ENCODE measurements at regions not wholly inside any gene's neighbourhood (a gene's known extent, or its start where the extent isn't known, plus 50 kb on each side); places are given as distances from the start of the nearest gene placed in this dataset.
"Not testable (repeated sequence)": the region's sequence is repeated elsewhere in the genome, so short reads cannot be mapped to it uniquely, and the experiment has no call there.

DNA sequence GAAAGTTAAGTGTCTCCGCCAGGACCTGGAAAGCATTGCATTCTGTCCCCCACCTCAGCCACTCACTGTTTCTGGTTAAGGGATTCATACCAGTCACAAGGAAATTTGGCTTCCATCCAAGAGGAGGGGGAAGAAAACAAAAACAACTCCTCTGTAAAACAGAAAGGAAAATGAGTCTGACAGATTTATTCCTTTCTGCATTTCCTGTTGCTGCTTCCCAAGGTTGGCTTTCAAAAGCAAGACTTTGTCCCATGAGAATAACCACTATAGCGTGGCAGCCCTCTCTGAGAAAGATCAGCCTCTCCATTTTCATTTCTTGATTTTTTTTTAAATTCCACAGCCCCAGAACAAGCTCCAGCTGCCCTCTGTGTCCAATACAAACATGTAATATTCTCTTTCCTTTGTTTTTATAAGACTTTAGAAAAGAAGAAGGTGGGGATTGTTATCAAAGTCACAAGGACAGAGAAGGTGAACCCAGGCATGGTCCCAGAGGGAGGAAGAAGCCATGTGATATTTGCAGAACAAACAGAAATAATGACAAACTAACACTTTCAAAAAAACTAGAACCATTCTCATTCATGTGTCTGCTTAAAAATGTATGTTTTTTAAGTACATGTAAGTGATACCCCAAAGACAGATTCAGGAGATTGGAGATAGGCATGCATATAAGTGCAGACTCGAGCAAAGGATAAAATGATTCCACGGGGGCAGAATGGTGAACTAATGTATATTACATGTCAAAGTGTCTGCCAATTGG, 90.7 kb upstream of the DCLK2 start:
- peak; percentile 55 for DNase-seq

DNA sequence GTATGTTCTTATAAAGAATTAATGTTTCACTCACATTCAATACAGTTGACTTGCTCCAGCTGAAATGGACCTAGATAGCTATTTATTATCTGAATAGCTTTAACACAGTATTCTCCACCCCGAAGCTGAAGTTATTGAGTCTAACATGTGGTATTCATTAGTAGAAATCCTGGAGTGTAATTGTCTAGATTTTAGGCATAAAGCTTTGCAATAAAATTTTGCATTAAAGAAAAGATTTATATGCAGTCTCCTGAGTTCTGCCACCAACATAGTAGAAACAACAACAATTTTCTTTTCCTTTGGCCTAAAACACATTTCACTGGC, 90.2 kb upstream of the DCLK2 start:
- peak; percentile 42 for DNase-seq

DNA sequence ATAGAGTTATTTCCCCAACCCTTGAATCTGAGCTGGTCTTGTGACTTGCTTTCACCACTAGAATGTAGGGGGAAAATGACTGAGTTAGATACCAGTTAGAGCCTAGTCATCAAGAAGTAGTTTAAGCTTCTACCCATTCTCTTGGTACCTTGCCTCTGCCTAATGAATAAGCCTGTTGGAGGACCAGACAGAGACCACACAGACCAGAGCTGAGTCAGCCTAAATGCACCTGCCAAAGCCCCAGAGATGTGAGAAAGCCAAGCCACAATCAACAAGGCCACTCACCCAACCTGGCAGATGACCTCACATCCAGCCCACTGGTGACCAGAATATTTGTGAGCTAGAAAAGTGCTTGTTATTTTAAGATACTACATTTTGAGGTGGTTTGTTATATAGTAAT, 85.2 kb upstream of the DCLK2 start:
- no peak for DNase-seq

DNA sequence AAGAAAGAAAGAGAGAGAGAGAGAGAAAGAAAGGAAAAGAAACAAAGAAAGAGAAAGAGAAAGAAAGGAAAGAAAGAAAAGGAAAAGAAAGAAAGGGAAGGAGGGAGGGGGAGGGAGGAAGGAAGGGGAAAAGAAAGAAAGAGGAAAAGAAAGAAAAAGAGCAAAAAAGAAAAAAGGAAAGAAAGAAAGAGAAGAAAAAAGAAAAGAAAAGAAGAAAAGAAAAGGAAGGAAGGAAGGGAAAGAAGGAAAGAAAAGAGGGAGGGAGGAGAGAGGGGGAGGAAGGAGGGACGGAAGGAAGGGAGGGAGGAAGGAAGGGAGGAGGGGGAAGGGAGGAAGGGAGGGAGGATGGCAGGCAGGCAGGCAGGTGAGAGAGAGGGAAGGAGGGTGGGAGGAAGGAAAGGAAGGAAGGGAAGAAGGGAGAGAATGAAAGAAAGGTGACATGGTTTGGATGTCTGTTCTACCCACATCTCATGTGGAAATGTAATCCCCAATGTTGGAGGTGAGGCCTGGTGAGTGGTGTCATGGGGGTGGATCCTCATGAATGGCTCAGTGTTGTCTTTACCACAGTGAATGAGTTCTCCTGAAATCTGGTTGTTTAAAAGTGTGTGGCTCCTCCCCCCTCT, 83.0 kb upstream of the DCLK2 start:
- no peak for DNase-seq

DNA sequence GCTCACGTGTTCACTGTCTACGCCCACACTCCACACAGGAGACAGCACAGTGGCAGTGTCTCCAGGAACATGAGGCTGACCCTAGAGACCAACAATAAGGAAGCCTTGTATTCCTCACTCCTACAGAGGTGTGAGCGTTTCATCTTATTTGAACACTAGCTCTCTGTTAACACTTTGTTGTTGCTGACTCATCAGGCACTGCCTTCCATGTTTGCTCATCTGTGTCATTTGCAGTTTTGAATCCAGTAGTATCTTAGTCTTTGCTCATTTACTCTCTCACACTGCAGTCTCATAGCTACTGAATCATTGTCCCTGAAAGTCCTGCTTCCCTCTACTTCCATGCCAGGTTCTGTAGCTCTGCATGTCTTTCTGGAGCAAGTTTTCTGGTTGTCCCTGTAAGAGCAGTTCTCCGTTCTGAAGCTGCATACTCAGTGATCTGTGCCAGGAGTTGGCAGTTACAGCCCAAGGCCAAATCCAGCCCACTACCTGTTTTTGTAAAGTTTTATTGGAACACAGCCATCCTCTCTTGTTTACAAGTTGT, 80.3 kb upstream of the DCLK2 start:
- DNase-seq: peak; percentile 64

DNA sequence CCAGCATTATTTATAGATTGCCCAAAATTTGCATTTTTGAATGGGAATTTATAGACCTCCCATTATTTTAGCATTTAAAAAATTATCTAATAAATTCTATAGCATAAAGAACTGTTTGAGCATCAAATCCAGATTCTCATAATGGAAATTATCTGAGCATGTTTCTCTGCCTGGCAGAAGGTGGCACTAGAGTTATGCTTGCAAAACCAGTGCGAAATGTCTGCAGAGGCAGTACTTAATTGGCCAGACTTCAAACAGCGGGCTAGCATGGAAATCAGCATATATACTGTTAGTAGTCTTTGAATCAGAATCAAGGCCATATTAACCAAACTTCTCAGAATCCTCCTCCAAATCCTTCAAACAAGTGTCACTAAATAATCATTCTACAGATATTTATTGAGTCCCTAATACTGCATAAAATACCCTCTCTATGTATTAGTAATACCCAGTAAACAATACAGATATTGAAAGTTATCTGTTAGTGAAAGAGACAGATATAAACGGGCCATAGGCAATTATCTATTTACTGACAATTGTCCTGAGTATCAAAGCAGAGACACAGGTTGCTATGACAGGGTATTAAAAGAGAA, 78.7 kb upstream of the DCLK2 start:
- peak; percentile 85 for DNase-seq

DNA sequence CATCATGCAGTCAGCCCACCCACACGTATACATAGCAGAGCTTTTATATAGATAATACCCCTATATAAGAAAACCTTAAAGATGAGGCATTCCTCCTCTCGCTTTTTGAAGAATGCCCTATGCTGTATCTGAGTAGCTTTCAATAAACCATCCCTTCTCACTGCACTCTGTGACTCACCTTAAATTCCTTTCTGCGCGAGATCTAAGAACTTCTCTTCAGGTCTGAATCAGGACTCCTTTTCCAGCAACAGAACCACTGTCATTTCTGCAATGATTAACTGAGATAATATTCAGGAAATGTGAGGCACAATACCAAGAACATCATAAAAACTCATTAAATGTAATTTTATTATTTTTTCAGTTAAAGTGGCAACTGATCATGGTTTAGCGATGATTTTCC, 76.4 kb upstream of the DCLK2 start:
- peak; percentile 82 for DNase-seq

DNA sequence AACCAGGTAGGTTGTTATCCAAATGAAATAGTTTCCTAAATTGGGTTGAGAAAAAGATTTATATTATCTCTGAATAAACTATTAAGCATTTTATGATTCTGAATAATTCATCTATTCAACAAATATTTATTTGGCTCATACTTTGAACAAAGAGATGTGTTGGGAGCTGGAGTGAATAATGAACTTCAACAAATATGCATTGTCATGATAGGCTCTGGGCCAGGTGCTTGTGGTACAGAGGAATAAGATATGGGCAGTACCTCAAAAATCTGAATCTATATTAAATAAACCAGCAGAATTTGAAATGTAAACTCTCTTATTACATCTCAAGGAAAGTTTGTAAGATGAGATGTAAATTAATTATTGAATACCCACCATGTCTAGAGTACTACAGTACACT, 75.7 kb upstream of the DCLK2 start:
- DNase-seq: peak; percentile 40

DNA sequence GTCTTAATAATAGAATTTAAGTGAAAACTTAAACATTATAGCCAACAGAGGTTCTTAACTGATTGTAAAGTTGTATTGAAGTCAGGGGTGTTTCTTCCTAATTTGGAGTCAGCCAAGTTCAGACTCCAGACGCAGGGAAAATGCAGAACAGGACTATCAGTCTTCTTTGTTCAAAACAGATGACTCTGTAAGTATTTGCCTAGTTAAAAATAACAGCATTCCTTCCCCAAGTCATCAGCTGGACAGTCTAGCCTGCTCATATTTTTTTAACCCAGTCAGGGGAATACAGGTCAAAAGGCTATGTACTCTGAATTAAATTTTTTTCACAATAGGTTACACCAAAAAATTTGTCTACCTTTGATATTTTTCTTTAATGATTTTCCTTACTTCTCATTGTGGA, 73.8 kb upstream of the DCLK2 start:
- DNase-seq: peak; percentile 81

DNA sequence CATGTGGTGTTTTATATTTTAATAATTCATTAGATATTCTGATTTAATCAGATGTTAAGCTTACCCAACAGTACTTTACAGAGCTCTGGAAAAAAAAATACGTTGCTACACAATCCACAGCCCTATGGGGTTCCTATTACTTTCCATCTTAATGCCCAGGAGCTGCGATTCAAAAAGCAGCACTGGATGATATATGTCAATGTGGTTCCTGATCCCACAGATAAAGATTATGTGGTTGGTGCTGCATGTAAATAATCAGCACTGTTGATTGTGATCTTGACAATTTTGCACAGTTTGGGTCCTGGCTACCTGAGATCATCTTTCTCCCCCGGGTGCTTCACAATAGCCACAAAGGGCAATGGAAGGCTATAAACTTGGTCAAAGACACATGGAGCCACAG, 72.7 kb upstream of the DCLK2 start:
- DNase-seq: peak; percentile 42

DNA sequence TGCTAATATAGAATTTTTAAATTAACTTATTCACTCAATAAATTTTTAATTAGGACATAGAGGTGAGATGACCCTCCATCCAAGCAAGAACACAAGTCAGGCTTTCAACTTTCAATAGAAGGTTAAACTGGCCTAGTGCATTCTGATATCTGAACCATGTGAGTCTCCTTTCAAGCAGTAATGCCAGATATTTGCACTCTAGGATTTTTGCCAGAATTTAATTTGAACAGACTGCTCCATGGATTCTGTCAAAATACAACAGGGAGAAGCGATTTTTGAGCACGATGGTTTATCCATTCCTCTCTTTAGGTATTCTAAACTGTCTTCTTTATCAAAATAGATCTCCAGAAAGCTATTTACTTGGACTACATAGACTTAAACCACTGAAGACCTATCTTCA, 72.0 kb upstream of the DCLK2 start:
- peak; percentile 76 for DNase-seq

DNA sequence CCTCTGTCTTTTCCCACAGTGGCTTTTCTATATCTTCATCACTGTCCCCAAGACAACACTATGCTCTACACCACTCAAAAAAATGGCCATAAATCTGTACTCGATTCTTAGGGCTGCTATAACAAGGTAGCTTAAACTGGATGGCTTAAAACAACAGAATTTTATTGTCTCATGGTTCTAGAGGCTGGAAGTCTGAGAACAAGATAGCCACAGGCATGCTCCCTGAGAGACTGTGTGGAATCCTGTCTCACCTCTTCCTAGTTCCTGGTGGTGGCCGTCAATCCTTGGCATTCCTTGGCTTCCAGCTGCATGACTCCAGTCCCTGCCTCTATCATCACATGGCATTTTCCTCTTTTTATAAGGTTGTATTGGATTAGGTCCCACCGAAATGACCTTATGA, 70.7 kb upstream of the DCLK2 start:
- DNase-seq: peak; percentile 94

DNA sequence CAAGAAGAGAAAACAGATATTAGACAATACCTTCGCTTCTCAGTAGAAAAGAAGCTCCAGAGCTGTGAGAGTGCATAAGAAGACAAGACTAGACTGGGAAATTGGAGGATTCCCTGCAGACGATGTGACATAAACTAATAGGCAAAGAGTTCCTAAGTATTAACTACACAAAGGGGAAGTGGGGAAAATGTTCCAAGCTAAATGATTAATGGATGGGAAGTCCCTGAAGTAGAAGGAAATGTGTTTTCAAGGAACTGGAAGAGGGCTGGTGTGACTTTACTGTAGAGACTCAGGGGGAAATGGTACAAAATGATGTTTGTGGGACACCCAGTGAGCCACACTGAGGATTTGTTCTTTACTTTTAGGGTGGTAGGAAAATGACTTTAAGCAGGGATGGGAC, 69.7 kb upstream of the DCLK2 start:
- DNase-seq: no peak

DNA sequence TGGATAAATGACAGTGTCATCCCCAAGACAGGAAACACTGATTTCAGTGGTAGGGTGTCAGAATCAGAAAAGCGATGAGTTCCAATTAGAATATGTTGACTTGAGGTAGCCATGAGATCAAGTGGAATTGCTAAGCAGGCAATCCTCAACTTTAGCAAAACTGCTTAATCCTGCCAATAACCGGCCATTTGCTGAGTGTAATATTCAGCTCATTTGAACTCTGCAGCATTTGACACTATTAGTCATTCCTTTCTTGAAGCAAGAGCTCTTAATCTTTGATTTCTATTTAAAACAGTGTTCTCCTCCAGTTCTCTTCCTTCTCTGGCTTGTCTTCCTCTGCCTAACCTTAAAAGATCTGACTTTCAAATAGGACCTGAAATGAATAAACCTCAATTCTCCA, 68.7 kb upstream of the DCLK2 start:
- DNase-seq: no peak

DNA sequence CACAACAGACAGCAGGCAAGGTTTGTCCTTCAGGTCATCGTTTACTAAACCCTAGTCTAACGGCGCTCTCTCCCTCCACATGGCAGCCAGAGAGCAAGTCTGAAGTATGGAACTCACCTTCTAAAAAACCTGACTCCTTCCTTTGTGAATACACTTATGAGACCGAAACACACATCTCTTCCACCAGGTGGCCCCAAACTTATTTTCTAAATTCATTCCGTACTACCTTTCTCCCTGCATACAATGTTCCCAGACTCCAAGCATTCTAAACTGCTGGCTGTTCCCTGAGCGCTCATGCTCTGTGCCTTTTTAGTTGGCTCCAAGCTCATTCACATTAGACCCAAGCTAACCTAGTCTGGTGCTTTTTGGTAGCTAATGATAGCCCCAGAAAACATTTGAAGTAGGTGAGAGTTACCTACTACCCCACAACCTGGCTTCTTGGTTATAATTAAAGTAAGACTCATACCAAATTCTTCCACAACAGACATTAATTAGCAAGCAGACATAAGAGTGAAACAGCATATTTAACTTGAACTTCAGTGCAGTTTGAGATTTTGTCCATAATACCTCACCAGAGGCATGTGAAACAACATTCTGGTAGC, 67.6 kb upstream of the DCLK2 start:
- DNase-seq: peak; percentile 76

DNA sequence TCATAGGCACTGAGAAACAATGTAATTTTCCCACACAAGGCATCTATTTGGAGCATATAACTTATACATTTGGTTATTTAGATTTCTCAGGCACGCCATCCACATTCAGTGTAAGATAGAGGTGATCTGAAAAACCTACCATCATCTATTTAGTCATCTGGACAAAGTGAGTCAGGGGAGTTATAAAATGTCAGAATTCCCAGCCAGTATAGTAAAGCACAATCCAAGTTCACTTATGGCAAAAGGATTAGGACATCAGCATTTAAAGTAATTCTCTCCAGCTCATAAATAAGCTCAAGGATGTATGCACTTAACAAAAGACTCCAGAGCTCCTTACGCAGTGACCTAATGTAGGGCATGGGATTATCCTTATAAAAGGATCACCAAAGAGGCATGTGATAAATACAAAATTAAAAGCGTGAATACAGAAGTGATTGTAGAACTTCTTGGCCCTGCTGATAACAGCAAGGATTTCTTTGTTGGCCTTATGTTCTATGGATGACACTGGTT, 65.3 kb upstream of the DCLK2 start:
- DNase-seq: peak; percentile 33

DNA sequence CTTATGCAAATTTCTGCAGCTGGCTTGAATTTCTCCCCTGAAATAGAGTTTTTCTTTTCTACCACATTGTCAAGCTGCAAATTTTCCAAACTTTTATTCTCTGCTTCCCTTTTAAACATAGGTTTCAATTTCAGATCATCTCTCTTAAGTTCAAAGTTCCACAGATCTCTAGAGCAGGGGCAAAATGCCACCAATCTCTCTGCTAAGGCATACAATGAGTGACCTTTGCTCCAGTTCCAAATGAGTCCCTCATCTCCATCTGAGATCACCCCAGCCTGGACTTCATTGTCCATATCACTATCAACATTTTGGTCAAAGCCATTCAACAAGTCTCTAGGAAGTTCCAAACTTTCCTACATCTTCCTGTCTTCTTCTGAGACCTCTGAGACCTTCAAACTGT, 62.3 kb upstream of the DCLK2 start:
- not testable (repeated sequence) for DNase-seq

DNA sequence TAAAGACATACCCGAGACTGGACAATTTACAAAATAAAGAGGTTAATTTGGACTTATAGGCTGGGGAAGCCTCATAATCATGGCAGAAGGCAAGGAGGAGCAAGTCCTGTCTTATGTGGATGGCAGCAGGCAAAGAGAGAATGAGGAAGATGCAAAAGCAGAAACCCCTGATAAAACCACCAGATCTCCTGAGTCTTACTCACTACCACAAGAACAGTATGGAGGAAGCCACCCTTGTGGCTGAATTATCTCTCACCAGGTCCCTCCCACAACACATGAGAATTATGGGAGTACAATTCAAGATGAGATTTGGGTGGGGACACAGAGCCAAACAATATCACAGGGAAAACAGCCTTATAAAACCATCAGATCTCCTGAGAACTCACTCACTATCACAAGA, 61.6 kb upstream of the DCLK2 start:
- not testable (repeated sequence) for DNase-seq

DNA sequence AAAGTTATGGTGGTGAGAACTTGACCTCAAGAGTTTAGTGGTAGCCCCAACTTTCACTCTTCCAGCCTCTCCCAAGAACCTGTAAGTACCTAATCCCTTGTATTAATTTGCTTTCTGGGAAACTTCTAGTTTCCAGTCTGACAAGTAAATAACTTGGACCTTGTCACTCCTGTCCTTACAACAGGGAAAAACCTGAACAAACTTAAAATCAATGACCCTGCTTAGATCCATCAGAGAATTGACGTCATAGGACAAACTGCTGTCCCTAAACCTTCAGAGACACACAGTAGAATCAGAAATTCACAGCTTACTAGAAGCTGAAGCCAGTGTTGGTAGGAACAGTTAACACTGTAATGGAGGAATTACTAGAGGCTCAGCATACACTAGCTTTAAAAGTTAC, 60.0 kb upstream of the DCLK2 start:
- no peak for DNase-seq

DNA sequence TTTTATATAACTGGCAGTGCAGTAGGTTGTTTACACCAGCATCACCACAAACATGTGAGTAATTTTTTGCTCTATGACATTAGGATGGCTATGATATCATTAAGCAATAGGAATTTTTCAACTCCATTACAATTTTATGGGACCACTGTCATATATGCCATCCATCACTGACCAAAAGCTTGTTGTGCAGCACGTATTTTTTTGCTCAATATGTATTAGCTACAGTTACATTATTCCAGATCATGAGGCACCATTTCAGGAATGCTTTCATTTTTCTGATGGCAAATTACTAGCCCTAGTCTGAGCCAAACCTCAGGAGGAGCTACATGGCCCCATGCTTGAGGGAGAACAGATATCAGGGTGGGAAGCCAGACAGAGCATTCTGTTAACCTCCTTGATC, 56.8 kb upstream of the DCLK2 start:
- no peak for DNase-seq

DNA sequence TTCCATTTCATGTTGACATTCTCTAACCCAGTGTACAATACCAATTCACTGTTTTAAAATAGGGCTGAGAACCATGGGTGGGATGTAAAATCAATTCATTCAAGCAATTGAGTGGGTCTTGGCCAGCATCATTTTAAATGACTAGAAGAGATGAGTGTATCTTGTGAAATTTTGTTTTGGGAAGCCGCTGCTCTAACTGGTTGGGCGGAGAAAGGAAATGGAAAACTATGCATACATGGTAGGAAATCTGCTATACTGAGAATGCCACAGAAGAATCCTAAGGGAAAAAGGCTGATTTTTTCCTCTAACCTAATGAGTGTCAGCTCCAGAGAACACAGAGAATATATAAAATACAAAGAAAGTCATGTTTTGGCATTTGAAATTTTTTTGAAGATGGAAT, 54.8 kb upstream of the DCLK2 start:
- no peak for DNase-seq

DNA sequence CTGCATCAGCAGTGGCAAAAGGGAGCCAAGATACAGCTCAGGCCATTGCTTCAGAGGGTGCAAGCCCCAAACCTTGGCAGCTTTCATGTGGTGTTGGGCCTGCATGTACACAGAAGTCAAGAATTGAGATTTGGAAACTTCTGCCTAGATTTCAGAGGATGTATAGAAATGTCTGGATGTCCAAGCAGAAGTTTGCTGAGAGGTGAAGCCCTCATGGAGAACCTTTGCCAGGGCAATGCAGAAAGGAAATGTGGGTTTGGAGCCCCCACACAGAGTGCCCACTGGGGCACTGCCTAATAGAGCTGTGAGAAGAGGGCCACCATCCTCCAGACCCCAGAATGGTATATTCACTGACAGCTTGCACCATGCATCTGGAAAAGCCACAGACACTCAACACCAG, 51.3 kb upstream of the DCLK2 start:
- not testable (repeated sequence) for DNase-seq

Measured in fibroblast of skin of right biceps (primary cell).